Keratinocyte (primary cell): ENCODE measurements at regions not wholly inside any gene's neighbourhood (a gene's known extent, or its start where the extent isn't known, plus 50 kb on each side); places are given as distances from the start of the nearest gene placed in this dataset.

Experiments
- EZH2 ChIP-seq: IDR thresholded peaks from one replicate; pipeline ENCODE4 v1.6.1; 2012; ENCODE audit warnings: inconsistent platforms, mild to moderate bottlenecking, low read length, moderate library complexity
- TF ChIP-seq, protein P1 (sequence below), 3 experiments: IDR thresholded peaks in 1 of 3; conservative IDR thresholded peaks in 1 of 3; optimal IDR thresholded peaks in 1 of 3; 2 replicates in 2 of 3; 3 replicates in 1 of 3; pipeline versions ENCODE3 to v1.5.1; 2011; ENCODE audit warnings: low read length in 3 of 3, mild to moderate bottlenecking in 3 of 3, moderate library complexity in 2 of 3, control low read depth in 1 of 3, inconsistent platforms in 1 of 3; ENCODE audit not compliant: insufficient read depth in 2 of 3; ENCODE audit errors: extremely low read depth in 1 of 3

DNA sequence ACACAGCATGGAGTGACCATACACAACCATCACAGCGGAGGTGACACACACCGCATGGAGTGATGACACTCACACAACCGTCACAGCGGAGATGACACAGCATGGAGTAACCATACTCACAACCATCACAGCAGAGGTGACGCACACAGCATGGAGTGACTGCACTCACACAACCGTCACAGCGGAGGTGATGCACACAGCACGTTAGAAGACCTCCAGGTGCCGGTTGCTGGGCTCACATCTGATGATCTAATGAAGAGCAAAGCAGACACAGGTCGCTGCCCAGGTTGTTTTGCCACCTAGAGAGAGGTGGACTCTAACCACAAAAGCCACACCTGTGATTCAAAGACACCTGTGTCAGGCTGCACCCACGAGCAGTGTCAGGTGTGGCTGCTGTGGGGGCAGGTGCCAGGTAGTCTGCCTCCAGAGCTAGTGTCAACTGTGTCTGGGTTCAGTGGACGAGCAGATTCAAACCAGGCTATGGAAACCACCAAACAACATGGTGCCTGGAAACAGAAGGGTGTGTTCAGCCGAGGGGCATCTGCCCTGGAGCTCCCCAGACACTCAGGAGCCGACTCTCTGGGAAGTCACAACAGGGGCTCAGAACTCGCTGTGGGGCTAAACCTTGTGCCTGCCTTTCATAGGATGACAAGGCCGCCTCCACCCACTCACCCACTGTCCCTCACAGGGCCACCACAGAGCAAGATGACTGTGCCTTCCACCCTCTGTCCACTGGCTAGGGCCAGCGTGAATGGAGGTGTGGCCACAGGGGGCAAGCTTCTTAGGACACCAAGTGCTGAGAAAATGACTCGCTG lies 608.2 kb downstream of the TBC1D22A start:
- TF ChIP-seq, protein P1, sequence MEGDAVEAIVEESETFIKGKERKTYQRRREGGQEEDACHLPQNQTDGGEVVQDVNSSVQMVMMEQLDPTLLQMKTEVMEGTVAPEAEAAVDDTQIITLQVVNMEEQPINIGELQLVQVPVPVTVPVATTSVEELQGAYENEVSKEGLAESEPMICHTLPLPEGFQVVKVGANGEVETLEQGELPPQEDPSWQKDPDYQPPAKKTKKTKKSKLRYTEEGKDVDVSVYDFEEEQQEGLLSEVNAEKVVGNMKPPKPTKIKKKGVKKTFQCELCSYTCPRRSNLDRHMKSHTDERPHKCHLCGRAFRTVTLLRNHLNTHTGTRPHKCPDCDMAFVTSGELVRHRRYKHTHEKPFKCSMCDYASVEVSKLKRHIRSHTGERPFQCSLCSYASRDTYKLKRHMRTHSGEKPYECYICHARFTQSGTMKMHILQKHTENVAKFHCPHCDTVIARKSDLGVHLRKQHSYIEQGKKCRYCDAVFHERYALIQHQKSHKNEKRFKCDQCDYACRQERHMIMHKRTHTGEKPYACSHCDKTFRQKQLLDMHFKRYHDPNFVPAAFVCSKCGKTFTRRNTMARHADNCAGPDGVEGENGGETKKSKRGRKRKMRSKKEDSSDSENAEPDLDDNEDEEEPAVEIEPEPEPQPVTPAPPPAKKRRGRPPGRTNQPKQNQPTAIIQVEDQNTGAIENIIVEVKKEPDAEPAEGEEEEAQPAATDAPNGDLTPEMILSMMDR (optimal IDR thresholded peaks at IDR 0.05 in 1 of 3, IDR thresholded peaks at IDR 0.05 in 1 of 3, conservative IDR thresholded peaks at IDR 0.05 in 1 of 3; ENCODE audit: extremely low read depth in 1 of 3, insufficient read depth in 2 of 3, low read length in 3 of 3) = no peak
- TF ChIP-seq EZH2 = no peak
